Nucleus accumbens (tissue), 56 donors: ENCODE measurements at regions not wholly inside any gene's neighbourhood (a gene's known extent, or its start where the extent isn't known, plus 50 kb on each side); places are given as distances from the start of the nearest gene placed in this dataset.
"Not testable (repeated sequence)": the region's sequence is repeated elsewhere in the genome, so short reads cannot be mapped to it uniquely, and the experiment has no call there.

ENCODE experiments used
- DNase-seq, 56 donors: peaks; one replicate each; lab custom pipeline; 2025; lab: John Stamatoyannopoulos, UW

- DNase-seq, result no peak
Measured at GRCh38 chr7:130845581-130846085, 111.6 kb upstream of the KLF14 start.

- no peak for DNase-seq
Measured at GRCh38 chr7:130849604-130850003, 115.6 kb upstream of the KLF14 start.

- DNase-seq, result no peak
Measured at GRCh38 chr7:130850956-130851355, 116.9 kb upstream of the KLF14 start.

GRCh38 chr7:130852867-130853266 is 118.9 kb upstream of the KLF14 start:
- no peak for DNase-seq

- no peak for DNase-seq
Measured at GRCh38 chr7:130853503-130854279, 119.7 kb upstream of the KLF14 start.

GRCh38 chr7:130854481-130854880 is 120.5 kb upstream of the KLF14 start:
- no peak for DNase-seq

- no peak for DNase-seq
Measured at GRCh38 chr7:130856866-130857265, 122.9 kb upstream of the KLF14 start.

- DNase-seq, result not testable (repeated sequence)
Measured at GRCh38 chr7:130860832-130861231, 126.8 kb upstream of the KLF14 start.

GRCh38 chr7:130865408-130866236 is 131.6 kb upstream of the KLF14 start:
- DNase-seq, result peak in 2 of 56 donors; percentile 23 to 32

GRCh38 chr7:130867039-130867438 is 133.0 kb upstream of the KLF14 start:
- no peak for DNase-seq

- DNase-seq, result no peak
Measured at GRCh38 chr7:130867581-130868136, 133.7 kb upstream of the KLF14 start.

- no peak for DNase-seq
Measured at GRCh38 chr7:130868139-130868538, 134.1 kb upstream of the KLF14 start.

GRCh38 chr7:130869918-130870317 is 135.9 kb upstream of the KLF14 start:
- no peak for DNase-seq

GRCh38 chr7:130872341-130872740 is 138.3 kb upstream of the KLF14 start:
- DNase-seq, result no peak

- no peak for DNase-seq
Measured at GRCh38 chr7:130872756-130873448, 138.9 kb upstream of the KLF14 start.

GRCh38 chr7:130874071-130874915 is 140.3 kb upstream of the KLF14 start:
- no peak for DNase-seq

GRCh38 chr7:130875265-130875741 is 141.3 kb upstream of the KLF14 start:
- peak in 3 of 56 donors; percentile 28 to 42 (median 33) for DNase-seq

- no peak for DNase-seq
Measured at GRCh38 chr7:130875901-130876300, 141.9 kb upstream of the KLF14 start.

GRCh38 chr7:130877236-130877990 is 143.4 kb upstream of the KLF14 start:
- no peak for DNase-seq
